ENCODE measurements at regions not wholly inside any gene's neighbourhood (a gene's known extent, or its start where the extent isn't known, plus 50 kb on each side); places are given as distances from the start of the nearest gene placed in this dataset.

DNA sequence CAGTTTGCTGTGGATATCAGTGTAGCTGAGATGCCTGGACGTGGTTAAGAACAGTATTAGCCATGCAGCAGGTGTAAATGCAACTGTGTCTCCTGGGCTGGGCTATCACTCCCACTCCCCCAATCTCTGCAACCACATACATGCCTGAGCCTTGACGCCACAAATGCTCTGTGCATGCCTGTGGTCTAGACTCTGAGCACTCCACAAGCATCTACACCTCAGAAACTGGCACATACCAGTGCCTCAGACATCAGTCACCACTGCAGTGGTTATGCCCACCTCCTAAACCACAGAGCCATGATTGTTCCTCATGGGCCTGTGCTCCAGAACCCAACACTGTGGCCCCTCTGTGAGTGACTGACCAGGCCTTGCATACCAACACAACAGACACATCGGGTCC lies 226.8 kb upstream of the ALG10 start:
- H3K36me3 Mint-ChIP-seq (ENCODE audit: low read depth) = no peaks in the 10 kb centered on the region
- no peak for DNase-seq
- H3K27me3 Mint-ChIP-seq (ENCODE audit: low read depth, poor library complexity) = peaks cover 3% of the 10 kb centered on the region
- no peaks in the 10 kb centered on the region for H3K4me1 Mint-ChIP-seq
- TF ChIP-seq, protein P1, sequence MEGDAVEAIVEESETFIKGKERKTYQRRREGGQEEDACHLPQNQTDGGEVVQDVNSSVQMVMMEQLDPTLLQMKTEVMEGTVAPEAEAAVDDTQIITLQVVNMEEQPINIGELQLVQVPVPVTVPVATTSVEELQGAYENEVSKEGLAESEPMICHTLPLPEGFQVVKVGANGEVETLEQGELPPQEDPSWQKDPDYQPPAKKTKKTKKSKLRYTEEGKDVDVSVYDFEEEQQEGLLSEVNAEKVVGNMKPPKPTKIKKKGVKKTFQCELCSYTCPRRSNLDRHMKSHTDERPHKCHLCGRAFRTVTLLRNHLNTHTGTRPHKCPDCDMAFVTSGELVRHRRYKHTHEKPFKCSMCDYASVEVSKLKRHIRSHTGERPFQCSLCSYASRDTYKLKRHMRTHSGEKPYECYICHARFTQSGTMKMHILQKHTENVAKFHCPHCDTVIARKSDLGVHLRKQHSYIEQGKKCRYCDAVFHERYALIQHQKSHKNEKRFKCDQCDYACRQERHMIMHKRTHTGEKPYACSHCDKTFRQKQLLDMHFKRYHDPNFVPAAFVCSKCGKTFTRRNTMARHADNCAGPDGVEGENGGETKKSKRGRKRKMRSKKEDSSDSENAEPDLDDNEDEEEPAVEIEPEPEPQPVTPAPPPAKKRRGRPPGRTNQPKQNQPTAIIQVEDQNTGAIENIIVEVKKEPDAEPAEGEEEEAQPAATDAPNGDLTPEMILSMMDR (IDR thresholded peaks at IDR 0.05) = no peak
- H3K9me3 Mint-ChIP-seq = peaks cover 21% of the 10 kb centered on the region
- H3K27ac Mint-ChIP-seq = no peak overlapping the region
- no peak overlapping the region for H3K4me3 Mint-ChIP-seq

DNA sequence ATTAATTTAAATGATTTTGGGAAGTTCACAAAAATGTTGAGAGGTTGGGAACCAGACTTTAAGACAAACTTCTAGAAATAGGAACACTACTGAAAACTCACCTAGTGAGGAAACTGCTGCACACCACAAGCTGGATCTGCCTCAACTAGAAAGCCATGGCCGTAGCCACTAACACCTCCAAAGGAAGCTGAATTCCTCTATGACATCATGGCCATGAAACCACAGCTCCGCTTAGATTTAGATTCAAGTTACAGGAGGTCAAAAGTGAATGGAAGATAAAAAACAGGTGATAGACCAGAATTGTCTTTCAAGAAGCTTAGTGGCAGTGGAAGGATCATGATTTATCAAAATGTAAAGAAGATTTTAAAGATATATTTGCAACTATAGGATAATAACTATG lies 208.8 kb upstream of the ALG10 start:
- TF ChIP-seq, protein P1 (IDR thresholded peaks at IDR 0.05) = no peak
- Mint-ChIP-seq H3K4me1 (no peaks in the 10 kb centered on the region), H3K4me3 (no peak overlapping the region), H3K27ac (no peak overlapping the region), H3K27me3 (ENCODE audit: low read depth, poor library complexity) (peaks cover 4% of the 10 kb centered on the region), H3K9me3 (peaks cover 5% of the 10 kb centered on the region), H3K36me3 (ENCODE audit: low read depth) (no peaks in the 10 kb centered on the region)
- no peak for DNase-seq

DNA sequence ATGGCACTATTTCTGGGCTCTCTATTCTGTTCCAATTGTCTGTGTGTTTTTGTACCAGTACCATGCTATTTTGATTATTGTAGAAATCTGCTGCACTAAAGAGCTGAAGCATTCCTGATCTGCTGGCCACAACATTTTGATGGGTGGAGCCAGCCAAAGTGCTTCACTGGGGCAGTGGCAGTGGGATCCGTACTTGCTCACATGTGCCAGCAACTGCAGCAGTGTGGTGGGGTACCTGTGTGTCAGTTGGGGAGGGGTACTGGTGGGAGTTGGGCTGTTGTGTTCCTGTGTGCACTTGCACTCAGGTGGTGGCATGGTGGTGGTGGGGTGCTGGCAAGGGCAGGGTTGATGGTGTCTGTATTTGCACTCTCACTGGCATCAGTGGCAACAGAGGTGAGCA lies 204.6 kb upstream of the ALG10 start:
- Mint-ChIP-seq H3K4me3 (no peak overlapping the region), H3K36me3 (ENCODE audit: low read depth) (no peaks in the 10 kb centered on the region), H3K4me1 (no peaks in the 10 kb centered on the region), H3K27ac (no peak overlapping the region), H3K9me3 (peaks cover 12% of the 10 kb centered on the region), H3K27me3 (ENCODE audit: low read depth, poor library complexity) (peaks cover 4% of the 10 kb centered on the region)
- TF ChIP-seq, protein P1 (IDR thresholded peaks at IDR 0.05) = no peak
- DNase-seq = no peak

DNA sequence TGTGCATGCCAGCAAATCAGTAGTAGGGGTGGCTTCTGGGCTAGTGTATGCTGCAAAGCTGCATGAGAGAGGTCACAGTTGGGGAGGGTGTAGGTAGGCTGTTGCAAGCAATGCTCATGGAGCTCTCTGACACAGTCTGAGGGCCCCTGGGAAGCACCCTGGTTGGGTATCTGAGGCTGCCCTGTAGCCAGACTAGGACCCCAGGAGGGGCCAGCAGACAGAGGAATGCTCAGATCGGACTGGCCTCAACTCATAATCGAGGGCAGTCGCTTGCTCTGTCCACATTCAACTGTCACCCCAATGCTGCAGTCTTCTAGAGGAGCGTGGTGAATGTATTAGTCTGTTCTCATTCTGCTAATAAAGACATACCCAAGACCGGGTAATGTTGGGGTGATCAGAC lies 204.0 kb upstream of the ALG10 start:
- H3K4me1 Mint-ChIP-seq = no peaks in the 10 kb centered on the region

DNA sequence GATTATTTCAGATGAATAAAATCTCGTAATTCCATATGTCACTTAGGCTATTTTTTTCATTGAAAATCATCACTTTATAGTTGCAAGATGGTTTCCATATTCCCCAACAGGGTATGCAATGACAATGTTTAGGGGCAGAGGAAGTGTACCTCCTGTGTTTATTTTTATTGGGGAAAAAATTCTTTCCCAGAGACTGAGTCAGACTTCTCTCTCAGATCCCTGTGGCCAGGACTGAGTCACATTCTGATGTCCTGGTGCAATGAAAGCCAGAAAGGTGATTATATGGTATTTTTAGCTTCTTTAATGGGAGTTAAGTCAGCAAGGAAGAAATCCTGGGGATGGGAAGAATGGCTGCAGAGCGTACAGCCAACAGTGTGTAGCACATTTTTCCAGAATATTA lies 196.9 kb upstream of the ALG10 start:
- no peak for DNase-seq
- TF ChIP-seq, protein P1 (IDR thresholded peaks at IDR 0.05) = no peak
- Mint-ChIP-seq H3K27me3 (ENCODE audit: low read depth, poor library complexity) (no peaks in the 10 kb centered on the region), H3K9me3 (no peaks in the 10 kb centered on the region), H3K4me3 (no peak overlapping the region), H3K36me3 (ENCODE audit: low read depth) (no peaks in the 10 kb centered on the region), H3K4me1 (peaks cover 7% of the 10 kb centered on the region), H3K27ac (no peak overlapping the region)

More for the DNA sequence above, 204.0 kb upstream of the ALG10 start:
- no peak for DNase-seq
- Mint-ChIP-seq H3K4me3 (no peak overlapping the region), H3K9me3 (peaks cover 12% of the 10 kb centered on the region), H3K27ac (no peak overlapping the region), H3K27me3 (ENCODE audit: low read depth, poor library complexity) (peaks cover 4% of the 10 kb centered on the region), H3K36me3 (ENCODE audit: low read depth) (no peaks in the 10 kb centered on the region)
- TF ChIP-seq, protein P1 (IDR thresholded peaks at IDR 0.05) = no peak

DNA sequence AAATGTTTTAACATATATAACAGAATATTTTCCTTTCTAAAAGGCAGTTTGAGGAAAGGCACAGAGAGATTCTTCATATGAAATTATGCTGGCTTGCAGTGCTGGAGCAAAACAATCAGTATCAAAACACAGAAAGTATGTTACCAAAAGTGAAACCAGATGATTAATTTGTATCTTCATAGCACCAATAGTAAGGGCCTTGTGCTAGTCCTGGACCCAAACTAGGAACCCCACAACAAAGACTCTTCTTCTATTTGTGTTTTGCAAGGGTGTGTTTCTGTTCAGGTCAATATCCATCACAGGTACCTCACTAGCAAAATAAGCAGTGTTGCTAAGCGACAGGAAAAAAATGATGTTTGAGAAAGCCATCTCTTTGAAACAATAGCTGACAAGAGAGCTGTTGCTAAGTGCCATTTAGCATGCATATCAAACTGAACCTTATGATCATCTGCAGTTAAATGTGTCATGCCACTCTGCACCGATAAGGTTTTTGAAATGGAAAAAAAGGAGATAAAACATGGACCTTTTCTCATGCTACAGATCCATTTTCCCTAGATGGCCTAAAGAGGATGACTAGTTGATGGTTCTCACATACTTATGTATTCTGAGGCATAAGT lies 196.2 kb upstream of the ALG10 start:
- Mint-ChIP-seq H3K9me3 (no peaks in the 10 kb centered on the region), H3K27ac (no peak overlapping the region)
- TF ChIP-seq, protein P1 (IDR thresholded peaks at IDR 0.05) = no peak

More for the DNA sequence above, 196.2 kb upstream of the ALG10 start:
- Mint-ChIP-seq H3K27me3 (ENCODE audit: low read depth, poor library complexity) (no peaks in the 10 kb centered on the region), H3K36me3 (ENCODE audit: low read depth) (no peaks in the 10 kb centered on the region), H3K4me3 (no peak overlapping the region), H3K4me1 (peaks cover 7% of the 10 kb centered on the region)
- no peak for DNase-seq
